ENCODE measurements at regions not wholly inside any gene's neighbourhood (a gene's known extent, or its start where the extent isn't known, plus 50 kb on each side); places are given as distances from the start of the nearest gene placed in this dataset.
"Not testable (repeated sequence)": the region's sequence is repeated elsewhere in the genome, so short reads cannot be mapped to it uniquely, and the experiment has no call there.

DNA sequence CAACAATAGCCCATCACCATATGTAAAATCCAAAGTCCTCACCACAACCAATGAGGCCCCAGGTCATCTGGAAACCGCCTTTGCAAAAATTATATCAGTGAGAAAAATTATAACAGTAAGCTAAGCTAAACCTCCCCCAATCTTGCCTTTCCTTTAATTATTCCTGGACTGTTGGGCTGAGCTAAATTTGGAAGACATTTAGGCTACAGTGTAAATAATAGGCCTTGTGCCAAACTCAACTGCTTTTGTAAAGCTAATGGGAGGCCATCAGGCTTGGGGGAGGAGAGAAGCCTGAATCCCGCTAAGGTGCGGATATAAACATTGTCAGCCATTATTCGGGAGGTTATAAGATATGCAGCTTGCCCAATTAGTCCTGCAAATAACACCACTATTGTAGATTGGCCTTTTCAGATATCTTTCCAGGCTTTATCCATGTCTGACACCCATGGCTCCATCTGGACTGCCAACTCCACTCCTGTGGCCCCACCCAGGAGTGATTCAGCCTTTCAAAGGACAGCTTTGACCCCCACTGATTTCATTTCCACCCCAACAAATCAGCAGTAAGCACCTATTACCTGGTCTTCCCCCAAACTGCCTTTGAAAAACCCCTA lies 53.0 kb upstream of the CA12 start:
- no peaks in the 10 kb centered on the region; the same call in 1 of the 2 replicates for H3K27me3 ChIP-seq (ENCODE audit: control insufficient read depth, insufficient read depth, low read length)
- no peaks in the 10 kb centered on the region for H3K36me3 ChIP-seq (replicated peaks; ENCODE audit: control insufficient read depth, insufficient read depth, low read length)
- no peak overlapping the region for H3K4me3 ChIP-seq (ENCODE audit: insufficient read depth, low read depth, low read length)
- DNase-seq: no peak

DNA sequence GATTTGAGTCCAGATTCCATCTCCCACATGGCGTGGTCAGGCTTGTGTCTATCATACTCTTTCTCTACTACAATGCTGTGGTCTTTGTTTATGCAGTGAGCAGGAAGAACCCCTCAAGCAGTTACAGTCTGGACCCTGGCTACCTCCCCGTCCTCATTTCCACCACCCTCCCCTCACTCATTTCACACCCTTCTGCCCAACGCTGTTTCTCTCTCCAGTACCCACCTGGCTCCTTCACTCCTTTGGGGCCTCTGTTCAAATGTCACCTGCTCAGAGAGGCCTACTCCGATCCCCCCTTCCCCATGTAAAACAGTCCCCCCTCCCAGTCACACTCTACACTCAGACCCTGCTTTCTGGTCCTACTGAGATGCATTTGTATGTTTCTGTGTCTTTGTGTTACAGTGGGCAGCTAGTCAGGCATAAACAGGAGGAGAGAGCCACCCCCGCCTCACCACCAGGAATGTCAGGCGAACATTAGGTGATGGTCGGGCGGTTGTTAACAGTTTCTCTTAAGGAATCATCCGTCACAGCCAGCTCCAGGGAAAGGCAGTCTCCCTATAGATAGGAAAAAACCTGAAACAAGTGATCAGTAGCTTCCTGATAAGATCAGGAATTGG lies 53.7 kb upstream of the CA12 start:
- Histone ChIP-seq H3K4me3 (ENCODE audit: insufficient read depth, low read depth, low read length) (no peak overlapping the region), H3K27me3 (ENCODE audit: control insufficient read depth, insufficient read depth, low read length) (no peaks in the 10 kb centered on the region; the same call in 1 of the 2 replicates)
- no peak for DNase-seq

DNA sequence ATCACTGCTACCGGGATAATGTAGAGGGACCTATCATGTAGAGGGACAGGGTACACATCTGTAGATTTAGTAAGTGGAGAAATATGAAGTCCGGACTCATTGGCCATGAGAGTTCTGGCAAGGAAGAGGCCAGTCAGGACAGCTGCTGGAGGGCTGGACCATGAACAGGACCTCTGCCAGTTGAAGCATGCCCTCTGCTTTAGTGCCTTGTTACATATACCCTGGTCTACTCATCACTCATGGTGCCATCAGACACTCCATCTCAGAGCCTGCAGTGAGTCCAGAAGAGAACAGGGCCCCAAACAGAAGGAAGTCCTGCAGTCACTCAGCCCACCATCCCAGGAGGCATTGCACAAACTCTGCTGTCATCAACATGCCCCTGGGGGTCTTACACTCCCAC lies 54.7 kb upstream of the CA12 start:
- no peak overlapping the region for H3K4me3 ChIP-seq (ENCODE audit: insufficient read depth, low read depth, low read length)
- H3K36me3 ChIP-seq (replicated peaks; ENCODE audit: control insufficient read depth, insufficient read depth, low read length): no peaks in the 10 kb centered on the region
- no peaks in the 10 kb centered on the region; the same call in 1 of the 2 replicates for H3K27me3 ChIP-seq (ENCODE audit: control insufficient read depth, insufficient read depth, low read length)
- no peak for DNase-seq

More for the DNA sequence above, 53.7 kb upstream of the CA12 start:
- H3K36me3 ChIP-seq (replicated peaks; ENCODE audit: control insufficient read depth, insufficient read depth, low read length): no peaks in the 10 kb centered on the region

DNA sequence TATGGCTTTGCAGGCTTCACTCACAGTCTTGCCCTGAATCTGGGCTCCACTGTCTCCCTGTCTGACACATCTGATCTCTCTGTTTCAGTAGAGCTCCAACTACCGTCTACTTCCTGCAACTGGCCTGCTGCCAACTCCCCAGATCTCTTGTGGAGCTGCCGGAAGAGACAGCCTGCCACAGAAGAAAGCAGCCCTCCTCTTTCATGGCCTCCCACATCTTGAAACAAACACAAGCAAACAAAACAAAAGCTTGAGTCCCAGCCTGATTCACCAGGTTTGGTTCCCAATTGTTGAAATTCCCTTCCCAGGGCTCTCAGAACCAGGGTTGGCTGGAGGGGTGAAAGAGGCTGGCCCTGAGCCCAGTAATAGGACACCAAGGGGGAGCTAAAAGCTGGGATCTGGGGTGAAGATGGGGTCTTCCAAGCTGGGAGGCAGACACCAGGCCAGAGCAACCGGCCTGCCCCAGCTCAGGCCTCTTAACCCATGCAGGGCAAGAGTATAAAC lies 55.3 kb upstream of the CA12 start:
- DNase-seq: no peak
- H3K36me3 ChIP-seq (replicated peaks; ENCODE audit: control insufficient read depth, insufficient read depth, low read length): no peaks in the 10 kb centered on the region
- no peak overlapping the region for H3K4me3 ChIP-seq (ENCODE audit: insufficient read depth, low read depth, low read length)
- no peaks in the 10 kb centered on the region; the same call in 1 of the 2 replicates for H3K27me3 ChIP-seq (ENCODE audit: control insufficient read depth, insufficient read depth, low read length)

DNA sequence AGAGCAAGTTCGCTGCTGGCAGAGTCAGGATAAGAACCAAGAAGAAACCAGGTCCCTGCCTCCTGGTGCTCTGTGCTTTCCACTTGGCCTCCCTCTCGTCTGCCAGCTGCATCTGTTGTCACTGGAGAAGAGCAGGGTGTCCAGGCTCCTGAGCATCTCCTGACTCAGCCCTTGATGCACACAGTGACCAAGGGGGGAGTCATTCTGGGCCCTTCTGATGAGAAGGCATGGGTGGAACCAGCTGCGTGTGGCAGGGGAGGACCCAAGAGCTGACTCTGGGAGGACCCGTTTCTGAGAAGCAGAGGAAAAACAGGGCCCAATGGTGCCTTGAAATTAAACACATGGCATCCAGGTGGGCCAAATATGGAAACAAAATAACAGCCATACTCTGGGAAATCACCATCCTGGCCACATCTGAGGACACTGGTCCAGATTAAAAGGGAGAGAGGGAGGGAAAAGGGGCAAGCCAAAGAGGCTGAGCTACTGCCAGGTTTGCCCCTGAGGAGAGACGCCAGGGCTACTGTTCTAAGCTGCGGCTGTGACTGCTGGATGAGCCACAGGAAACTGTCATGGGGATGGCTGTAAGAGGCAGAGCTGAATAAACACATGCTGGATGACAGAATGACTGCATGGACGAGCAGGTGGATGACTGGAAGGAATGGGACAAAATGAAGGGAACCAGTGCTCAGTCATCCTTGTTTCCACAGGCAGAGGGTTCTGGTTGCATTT lies 58.1 kb upstream of the CA12 start:
- no peak overlapping the region for H3K4me3 ChIP-seq (ENCODE audit: insufficient read depth, low read depth, low read length)
- no peaks in the 10 kb centered on the region; the same call in 1 of the 2 replicates for H3K27me3 ChIP-seq (ENCODE audit: control insufficient read depth, insufficient read depth, low read length)
- H3K36me3 ChIP-seq (replicated peaks; ENCODE audit: control insufficient read depth, insufficient read depth, low read length): no peaks in the 10 kb centered on the region
- no peak for DNase-seq

DNA sequence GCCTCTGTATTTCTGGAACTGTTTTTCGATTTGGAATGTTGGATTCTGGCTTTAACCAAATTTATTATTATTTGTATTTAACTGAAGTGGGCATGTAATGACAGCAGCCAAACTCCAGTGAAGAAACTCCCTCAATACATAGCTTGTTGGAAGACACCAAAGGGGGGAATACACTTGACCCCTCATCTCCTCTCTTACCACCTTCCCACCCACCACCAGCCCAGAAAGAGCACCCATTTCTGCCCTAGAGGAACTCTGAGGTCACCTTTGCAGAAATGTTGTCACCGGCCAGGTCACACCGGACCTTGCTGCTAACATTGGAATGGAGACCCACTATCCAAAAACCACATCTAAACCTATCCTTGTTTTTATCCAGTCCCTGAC lies 58.6 kb upstream of the CA12 start:
- H3K4me3 ChIP-seq (ENCODE audit: insufficient read depth, low read depth, low read length): no peak overlapping the region
- no peak for DNase-seq
- no peaks in the 10 kb centered on the region; the same call in 1 of the 2 replicates for H3K27me3 ChIP-seq (ENCODE audit: control insufficient read depth, insufficient read depth, low read length)
- no peaks in the 10 kb centered on the region for H3K36me3 ChIP-seq (replicated peaks; ENCODE audit: control insufficient read depth, insufficient read depth, low read length)

DNA sequence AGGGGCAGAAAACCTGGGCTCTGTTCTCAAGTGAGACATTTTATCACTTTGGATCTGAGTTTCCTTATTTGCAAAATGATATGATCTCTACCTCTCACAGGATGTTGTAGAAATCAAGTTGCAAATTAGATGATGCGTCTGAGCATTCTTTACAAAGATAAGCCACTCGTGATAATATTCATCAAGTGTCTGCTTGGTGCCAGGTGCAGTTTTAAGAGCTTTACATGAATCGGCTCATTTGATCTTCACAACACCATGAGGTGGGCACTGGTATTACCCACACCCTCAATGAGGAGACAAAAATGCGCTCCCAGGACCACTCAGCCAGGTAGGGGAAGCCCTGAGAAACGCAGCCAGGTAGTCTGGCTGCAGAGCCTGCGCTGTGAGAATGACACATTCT lies 59.1 kb upstream of the CA12 start:
- no peak for DNase-seq
- Histone ChIP-seq H3K4me3 (ENCODE audit: insufficient read depth, low read depth, low read length) (no peak overlapping the region), H3K36me3 (replicated peaks; ENCODE audit: control insufficient read depth, insufficient read depth, low read length) (no peaks in the 10 kb centered on the region), H3K27me3 (ENCODE audit: control insufficient read depth, insufficient read depth, low read length) (no peaks in the 10 kb centered on the region; the same call in 1 of the 2 replicates)

DNA sequence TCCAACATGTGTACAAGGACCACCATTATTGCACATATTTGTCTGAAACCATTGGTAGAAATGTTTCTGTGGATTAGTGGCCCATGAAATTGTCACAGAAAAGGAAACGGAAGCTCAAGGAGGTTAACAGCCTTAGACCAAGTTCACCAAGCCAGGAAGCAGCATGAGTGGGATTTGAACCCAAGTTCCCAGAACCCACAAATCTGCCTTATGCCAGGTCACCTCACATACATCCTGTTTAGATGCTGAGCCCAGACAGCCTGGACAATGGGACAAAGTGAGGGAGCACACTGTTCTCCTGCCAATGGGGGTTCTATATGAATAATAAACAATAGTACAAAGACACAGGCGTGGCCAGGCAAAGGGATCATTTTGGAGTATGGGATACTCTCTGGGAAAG lies 59.6 kb upstream of the CA12 start:
- Histone ChIP-seq H3K27me3 (ENCODE audit: control insufficient read depth, insufficient read depth, low read length) (no peaks in the 10 kb centered on the region; the same call in 1 of the 2 replicates), H3K36me3 (replicated peaks; ENCODE audit: control insufficient read depth, insufficient read depth, low read length) (no peaks in the 10 kb centered on the region), H3K4me3 (ENCODE audit: insufficient read depth, low read depth, low read length) (no peak overlapping the region)
- no peak for DNase-seq

DNA sequence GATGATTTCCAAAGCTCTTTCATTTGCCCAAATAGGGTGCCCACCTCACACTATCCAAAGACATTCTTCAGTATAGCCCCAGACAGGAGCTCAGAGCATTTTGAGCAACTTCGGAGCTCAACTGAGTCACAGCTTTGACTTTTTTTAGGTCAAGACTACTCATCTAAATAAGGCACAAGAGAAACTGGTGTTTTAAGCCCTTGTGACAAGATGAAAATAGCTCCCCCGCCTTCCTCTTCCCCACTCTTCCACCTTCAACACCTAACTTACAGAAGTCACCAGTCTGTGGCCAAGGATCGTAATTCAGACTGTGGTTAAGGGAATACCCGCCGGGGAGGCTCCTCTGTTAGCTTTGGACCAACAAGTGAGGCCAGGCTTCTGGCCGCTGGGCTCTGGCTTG lies 60.4 kb upstream of the CA12 start:
- H3K4me3 ChIP-seq (ENCODE audit: insufficient read depth, low read depth, low read length): no peak overlapping the region
- DNase-seq: no peak
- no peaks in the 10 kb centered on the region for H3K27me3 ChIP-seq (ENCODE audit: control insufficient read depth, insufficient read depth, low read length)
- H3K36me3 ChIP-seq (replicated peaks; ENCODE audit: control insufficient read depth, insufficient read depth, low read length): no peaks in the 10 kb centered on the region

DNA sequence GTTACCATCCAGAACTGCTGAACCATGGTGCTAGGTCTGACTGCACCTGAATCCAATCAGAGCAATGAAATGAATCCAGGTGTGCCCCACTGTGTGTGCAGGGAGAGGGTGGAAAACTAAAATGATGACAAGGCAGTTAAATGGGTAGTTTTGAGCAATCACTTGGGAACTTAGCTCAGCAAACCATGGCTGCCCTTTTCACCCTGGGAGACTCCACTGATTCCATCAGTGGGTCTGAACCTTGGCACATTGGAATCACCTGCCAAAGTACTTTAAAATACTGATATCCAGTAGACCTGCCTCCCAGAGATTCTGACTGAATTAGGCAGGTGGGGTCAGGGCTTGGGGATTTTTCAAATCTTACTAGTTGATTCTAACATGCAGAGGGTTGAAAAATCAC lies 59.8 kb upstream of the USP3 start:
- H3K4me3 ChIP-seq (ENCODE audit: insufficient read depth, low read depth, low read length): no peak overlapping the region
- no peaks in the 10 kb centered on the region for H3K36me3 ChIP-seq (replicated peaks; ENCODE audit: control insufficient read depth, insufficient read depth, low read length)
- no peaks in the 10 kb centered on the region for H3K27me3 ChIP-seq (ENCODE audit: control insufficient read depth, insufficient read depth, low read length)
- DNase-seq: no peak

DNA sequence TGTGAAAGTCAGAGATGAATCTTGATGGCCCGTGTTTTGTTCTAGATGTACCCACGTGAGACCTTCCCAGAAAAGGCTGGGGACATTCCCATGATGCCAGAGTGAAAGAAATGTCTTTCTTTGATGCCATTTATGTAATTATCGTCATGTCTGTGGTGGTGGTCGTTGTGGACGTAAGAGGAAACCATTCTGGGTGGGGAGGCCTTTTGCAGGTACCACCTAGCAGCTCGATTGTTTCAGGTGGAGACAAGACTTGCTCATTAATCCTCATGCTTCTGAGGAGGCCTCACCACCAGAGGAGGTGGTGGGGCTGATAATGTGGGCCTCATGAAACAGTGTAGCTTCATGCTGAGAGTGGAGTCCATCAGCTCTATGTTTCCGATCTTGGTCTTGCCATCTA lies 58.1 kb upstream of the USP3 start:
- DNase-seq: no peak
- H3K4me3 ChIP-seq (ENCODE audit: insufficient read depth, low read depth, low read length): no peak overlapping the region

DNA sequence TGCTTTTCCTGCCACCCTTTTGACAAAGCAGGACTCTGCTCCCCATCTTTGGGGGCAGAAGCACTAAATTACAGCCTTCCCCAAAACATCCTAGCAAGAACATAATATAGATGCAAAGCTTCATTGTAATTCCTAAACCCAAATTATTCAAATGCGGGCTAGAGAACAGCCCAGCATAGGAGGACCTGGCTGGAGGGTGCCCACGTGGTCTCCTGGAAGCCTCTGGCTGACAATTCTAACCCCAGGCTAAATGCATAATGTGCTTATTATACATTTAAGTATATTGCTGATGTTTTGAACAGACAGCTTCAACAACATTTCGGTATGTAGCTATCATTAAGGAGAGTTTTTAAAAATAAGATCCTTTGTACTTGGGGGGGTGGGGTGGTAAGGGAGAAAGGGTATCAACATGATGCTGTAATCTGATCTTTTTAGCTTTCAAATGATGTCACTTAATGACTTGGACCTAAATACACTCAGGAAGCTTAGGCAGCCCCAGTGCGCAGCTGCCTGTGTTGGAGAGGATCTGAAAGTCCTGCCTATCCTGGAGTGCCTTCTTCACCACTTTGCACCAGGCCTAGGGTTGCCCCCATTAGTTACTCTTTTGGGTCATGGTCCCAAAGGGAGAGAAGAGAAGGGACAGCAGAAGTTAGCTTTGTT lies 57.2 kb upstream of the USP3 start:
- H3K36me3 ChIP-seq (replicated peaks; ENCODE audit: control insufficient read depth, insufficient read depth, low read length): no peaks in the 10 kb centered on the region
- H3K4me3 ChIP-seq (ENCODE audit: insufficient read depth, low read depth, low read length): no peak overlapping the region
- no peaks in the 10 kb centered on the region for H3K27me3 ChIP-seq (ENCODE audit: control insufficient read depth, insufficient read depth, low read length)
- DNase-seq: no peak

More for the DNA sequence above, 58.1 kb upstream of the USP3 start:
- H3K36me3 ChIP-seq (replicated peaks; ENCODE audit: control insufficient read depth, insufficient read depth, low read length): no peaks in the 10 kb centered on the region
- no peaks in the 10 kb centered on the region for H3K27me3 ChIP-seq (ENCODE audit: control insufficient read depth, insufficient read depth, low read length)

DNA sequence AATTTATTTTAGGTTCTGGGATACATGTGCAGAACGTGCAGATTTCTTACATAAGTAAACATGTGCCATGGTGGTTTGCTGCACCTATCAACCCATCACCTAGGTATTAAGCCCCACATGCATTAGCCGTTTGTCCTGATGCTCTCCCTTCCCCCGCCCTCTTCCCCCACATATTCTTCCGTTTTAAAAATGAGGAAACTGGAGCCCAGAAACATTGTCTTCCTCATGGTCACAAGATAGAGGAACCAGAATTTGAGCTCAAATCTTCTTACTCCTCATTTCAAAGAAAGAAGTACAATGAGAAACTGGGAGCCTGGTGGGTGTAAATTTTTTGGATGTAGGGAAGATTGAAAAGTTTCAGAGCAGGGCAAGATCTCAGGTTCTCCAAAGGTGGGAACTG lies 56.1 kb upstream of the USP3 start:
- no peaks in the 10 kb centered on the region for H3K36me3 ChIP-seq (replicated peaks; ENCODE audit: control insufficient read depth, insufficient read depth, low read length)
- H3K4me3 ChIP-seq (ENCODE audit: insufficient read depth, low read depth, low read length): no peak overlapping the region
- DNase-seq: no peak
- no peaks in the 10 kb centered on the region for H3K27me3 ChIP-seq (ENCODE audit: control insufficient read depth, insufficient read depth, low read length)

DNA sequence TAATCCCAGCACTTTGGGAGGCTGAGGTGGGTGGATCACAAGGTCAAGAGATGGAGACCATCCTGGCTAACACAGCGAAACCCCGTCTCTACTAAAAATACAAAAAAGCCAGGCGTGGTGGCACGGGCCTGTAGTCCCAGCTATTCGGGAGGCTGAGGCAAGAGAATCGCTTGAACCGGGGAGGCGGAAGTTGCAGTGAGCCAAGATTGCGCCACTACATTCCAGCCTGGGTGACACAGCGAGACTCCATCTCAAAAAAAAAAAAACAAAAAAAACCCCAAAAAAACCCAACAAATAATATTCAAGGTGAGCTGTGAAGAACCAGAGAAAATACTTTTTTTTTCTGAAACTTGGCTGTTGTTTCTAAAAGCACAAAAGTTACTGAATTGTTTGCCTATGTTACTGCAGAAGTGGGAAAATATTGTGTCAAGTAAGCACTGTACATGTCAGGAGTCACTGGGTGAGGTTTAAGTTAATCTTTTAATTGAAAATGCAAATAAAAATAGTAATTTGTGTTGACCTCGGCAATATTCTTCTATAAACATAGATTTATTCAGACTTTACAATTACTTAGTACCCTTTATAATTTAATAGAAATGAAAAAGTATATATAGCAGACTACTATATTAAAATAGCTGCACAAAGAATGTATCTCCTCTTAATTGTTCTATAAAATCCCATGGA lies 55.4 kb upstream of the USP3 start:
- not testable (repeated sequence) for H3K36me3 ChIP-seq (replicated peaks; ENCODE audit: control insufficient read depth, insufficient read depth, low read length); H3K4me3 ChIP-seq (ENCODE audit: insufficient read depth, low read depth, low read length)

More for the DNA sequence above, 55.4 kb upstream of the USP3 start:
- not testable (repeated sequence) for DNase-seq; H3K27me3 ChIP-seq (ENCODE audit: control insufficient read depth, insufficient read depth, low read length)

Measured in H7 (cell line).